Lung (tissue), 11 donors: ENCODE measurements at regions not wholly inside any gene's neighbourhood (a gene's known extent, or its start where the extent isn't known, plus 50 kb on each side); places are given as distances from the start of the nearest gene placed in this dataset.

ENCODE experiments used
- ATAC-seq: fragments of 200-7000 bp; cut with Tn5 transposase; one replicate; pipeline ENCODE4 v1.9.1; 2020; ENCODE audit warnings: moderate number of reproducible peaks; ENCODE audit not compliant: insufficient read depth, low FRiP score
- DNase-seq, 3 donors: peaks; one replicate each; pipeline ENCODE4 v3.0.0-alpha.2; 2013 to 2017
- H3K27ac ChIP-seq, 2 donors: one replicate each; pipeline ENCODE4 v1.5.1; 2013; ENCODE audit warnings: mild to moderate bottlenecking in 2 of 2, moderate library complexity in 2 of 2, control low read depth in 1 of 2, inconsistent platforms in 1 of 2, low read depth in 1 of 2, low read length in 1 of 2
- H3K27me3 ChIP-seq, 3 donors: one replicate each; pipeline ENCODE4 v1.5.1; 2013; ENCODE audit warnings: low read length in 2 of 3; ENCODE audit not compliant: control insufficient read depth in 3 of 3, insufficient read depth in 3 of 3
- H3K36me3 ChIP-seq, 4 donors: one replicate each; pipeline ENCODE4 v1.5.1; 2013; ENCODE audit warnings: low read length in 4 of 4, mild to moderate bottlenecking in 1 of 4, moderate library complexity in 1 of 4; ENCODE audit not compliant: control insufficient read depth in 4 of 4, insufficient read depth in 4 of 4
- H3K4me1 ChIP-seq, 5 donors: one replicate each; pipeline ENCODE4 v1.5.1; 2013; ENCODE audit warnings: low read length in 5 of 5, mild to moderate bottlenecking in 2 of 5, moderate library complexity in 1 of 5; ENCODE audit not compliant: control insufficient read depth in 5 of 5, insufficient read depth in 5 of 5
- H3K4me3 ChIP-seq: one replicate; pipeline ENCODE4 v1.5.1; 2013; ENCODE audit warnings: mild to moderate bottlenecking, control low read depth, moderate library complexity
- H3K9ac ChIP-seq, 2 donors: one replicate each; pipeline ENCODE4 v1.5.1; 2013; ENCODE audit warnings: low read length in 2 of 2, control low read depth in 1 of 2; ENCODE audit not compliant: insufficient read depth in 1 of 2
- H3K9me3 ChIP-seq, 4 donors: one replicate each; pipeline ENCODE4 v1.5.1; 2013; ENCODE audit warnings: low read length in 3 of 4, mild to moderate bottlenecking in 1 of 4, moderate library complexity in 1 of 4; ENCODE audit not compliant: control insufficient read depth in 4 of 4, insufficient read depth in 3 of 4
- WGBS, 2 donors: extraction: QIAGEN DNeasy Blood & Tissue Kit; methylation state at CpG; one replicate each; pipeline ENCODE4 v1.1.7; 2013; 5-methylcytosine and 5-hydroxymethylcytosine counted together
- TF ChIP-seq, protein P1 (sequence below): IDR thresholded peaks from 2 replicates; pipeline ENCODE4 v1.5.1; 2012; ENCODE audit warnings: mild to moderate bottlenecking; ENCODE audit errors: control extremely low read depth, extremely low read depth
- donor health status: control.
- donor health status: control.
- donor health status: Bipolar disorder and iron deficiency.
- donor health status: healthy.
- donor health status: DM: yes; HTN: yes; CAD: no.

DNA sequence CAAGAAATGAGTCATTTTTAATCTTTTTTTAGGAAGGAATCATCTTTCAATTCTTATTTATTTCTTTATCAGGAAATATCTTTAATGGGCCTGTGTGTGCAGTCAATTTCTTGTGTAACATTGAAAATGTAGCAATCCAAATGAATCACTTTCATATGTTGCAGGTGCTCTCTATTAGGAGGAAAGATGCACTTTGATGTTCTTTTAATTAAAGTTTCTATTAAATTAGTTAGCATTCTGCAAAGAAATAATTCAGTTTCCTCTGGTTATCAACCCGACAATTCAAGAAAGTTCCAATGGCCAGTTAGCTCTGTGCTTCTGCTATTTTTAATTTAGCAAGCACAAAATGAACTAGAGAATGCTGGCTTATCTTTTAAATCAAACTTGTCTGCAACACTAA is 212.0 kb downstream of the PCDH17 start:
- TF ChIP-seq, protein P1, sequence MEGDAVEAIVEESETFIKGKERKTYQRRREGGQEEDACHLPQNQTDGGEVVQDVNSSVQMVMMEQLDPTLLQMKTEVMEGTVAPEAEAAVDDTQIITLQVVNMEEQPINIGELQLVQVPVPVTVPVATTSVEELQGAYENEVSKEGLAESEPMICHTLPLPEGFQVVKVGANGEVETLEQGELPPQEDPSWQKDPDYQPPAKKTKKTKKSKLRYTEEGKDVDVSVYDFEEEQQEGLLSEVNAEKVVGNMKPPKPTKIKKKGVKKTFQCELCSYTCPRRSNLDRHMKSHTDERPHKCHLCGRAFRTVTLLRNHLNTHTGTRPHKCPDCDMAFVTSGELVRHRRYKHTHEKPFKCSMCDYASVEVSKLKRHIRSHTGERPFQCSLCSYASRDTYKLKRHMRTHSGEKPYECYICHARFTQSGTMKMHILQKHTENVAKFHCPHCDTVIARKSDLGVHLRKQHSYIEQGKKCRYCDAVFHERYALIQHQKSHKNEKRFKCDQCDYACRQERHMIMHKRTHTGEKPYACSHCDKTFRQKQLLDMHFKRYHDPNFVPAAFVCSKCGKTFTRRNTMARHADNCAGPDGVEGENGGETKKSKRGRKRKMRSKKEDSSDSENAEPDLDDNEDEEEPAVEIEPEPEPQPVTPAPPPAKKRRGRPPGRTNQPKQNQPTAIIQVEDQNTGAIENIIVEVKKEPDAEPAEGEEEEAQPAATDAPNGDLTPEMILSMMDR = no peak
- H3K36me3 ChIP-seq = no peaks in the 10 kb centered on the region
- H3K9me3 ChIP-seq = peaks cover 0 to 10% (median 4%) of the 10 kb centered on the region in 4 donors
- H3K9ac ChIP-seq = no peak overlapping the region
- no peaks in the 10 kb centered on the region for H3K27me3 ChIP-seq
- H3K27ac ChIP-seq = no peak overlapping the region
- no peak for ATAC-seq
- 58 to 71% methylated on average over 1 of the region's 1 CpG for WGBS, 2 donors
- DNase-seq = no peak
- no peak overlapping the region for H3K4me3 ChIP-seq
- no peaks in the 10 kb centered on the region for H3K4me1 ChIP-seq

DNA sequence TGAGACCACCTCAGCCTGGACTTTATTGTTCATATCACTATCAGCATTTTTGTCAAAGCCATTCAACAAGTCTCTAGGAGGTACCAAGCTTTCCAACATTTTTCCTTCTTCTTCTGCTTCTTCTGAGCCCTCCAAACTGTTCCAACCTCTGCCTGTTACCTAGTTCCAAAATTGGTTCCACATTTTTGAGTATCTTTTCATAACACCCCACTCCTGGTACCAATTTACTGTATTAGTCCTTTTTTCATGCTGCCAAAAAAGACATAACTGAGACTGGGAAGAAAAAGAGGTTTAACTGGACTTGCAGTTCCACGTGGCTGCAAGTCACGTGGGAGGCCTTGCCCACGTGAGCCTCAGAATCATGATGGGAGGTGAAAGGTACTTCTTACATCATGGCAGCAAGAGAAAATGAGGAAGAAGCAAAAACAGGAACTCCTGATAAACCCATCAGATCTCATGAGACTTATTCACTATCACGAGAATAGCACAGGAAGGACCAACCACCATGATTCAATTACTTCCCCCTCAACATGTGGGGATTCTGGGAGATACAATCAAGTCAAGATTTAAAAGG is 215.1 kb downstream of the PCDH17 start:
- peaks cover 0 to 10% (median 4%) of the 10 kb centered on the region in 4 donors for H3K9me3 ChIP-seq
- no peaks in the 10 kb centered on the region for H3K27me3 ChIP-seq
- ATAC-seq = no peak
- H3K9ac ChIP-seq = no peak overlapping the region
- DNase-seq = no peak
- 81 to 86% methylated on average over 4 of the region's 4 CpGs for WGBS, 2 donors
- no peaks in the 10 kb centered on the region for H3K36me3 ChIP-seq
- TF ChIP-seq, protein P1 = no peak
- no peaks in the 10 kb centered on the region for H3K4me1 ChIP-seq
- H3K4me3 ChIP-seq = no peak overlapping the region
- no peak overlapping the region for H3K27ac ChIP-seq

DNA sequence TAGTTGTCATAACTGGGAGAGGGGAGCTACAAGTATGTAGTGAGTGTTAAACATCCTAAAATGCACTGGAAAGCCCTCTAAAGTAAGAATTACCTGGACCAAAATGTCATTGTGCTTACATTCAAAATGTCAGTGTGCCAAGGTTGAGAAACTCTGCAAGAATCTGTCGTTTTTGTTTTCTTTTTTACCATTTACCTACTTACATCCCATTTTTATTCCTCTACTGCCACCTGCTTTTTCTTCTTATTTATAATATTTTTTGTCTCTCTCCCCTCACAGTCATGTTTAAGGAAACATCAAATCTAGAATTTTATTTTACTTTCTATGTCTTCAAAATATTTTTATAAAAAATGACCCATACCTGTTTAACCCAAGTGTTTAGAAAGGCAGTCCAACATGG is 226.4 kb downstream of the PCDH17 start:
- no peak for ATAC-seq
- 20 to 55% methylated on average over 1 of the region's 1 CpG for WGBS, 2 donors

More for the DNA sequence above, 226.4 kb downstream of the PCDH17 start:
- Histone ChIP-seq H3K9me3 (no peaks in the 10 kb centered on the region), H3K4me1 (no peaks in the 10 kb centered on the region), H3K4me3 (no peak overlapping the region), H3K27ac (no peak overlapping the region), H3K36me3 (no peaks in the 10 kb centered on the region), H3K9ac (no peak overlapping the region), H3K27me3 (no peaks in the 10 kb centered on the region)
- TF ChIP-seq, protein P1 = no peak
- peak in 1 of 3 donors; percentile 5 for DNase-seq
